NT2/D1 (cell line): ENCODE measurements at regions not wholly inside any gene's neighbourhood (a gene's known extent, or its start where the extent isn't known, plus 50 kb on each side); places are given as distances from the start of the nearest gene placed in this dataset.

Source experiments
- DNase-seq: peaks from one replicate; pipeline ENCODE4 v3.0.0-alpha.2; 2011; ENCODE audit warnings: low read depth, low spot score
- H3K27me3 ChIP-seq: 2 replicates; pipeline ENCODE4 v1.6.0; 2011; ENCODE audit warnings: mild to moderate bottlenecking; ENCODE audit not compliant: insufficient read length, insufficient read depth
- H3K36me3 ChIP-seq: 2 replicates; pipeline ENCODE4 v1.6.1; 2011; ENCODE audit warnings: mild to moderate bottlenecking, low read length, mixed read lengths; ENCODE audit not compliant: insufficient read depth, insufficient read length
- H3K4me1 ChIP-seq: 2 replicates; pipeline ENCODE4 v1.5.1; 2011; ENCODE audit not compliant: insufficient read depth, insufficient read length
- H3K4me3 ChIP-seq: 2 replicates; pipeline ENCODE4 v1.5.1; 2011; ENCODE audit warnings: low read depth; ENCODE audit not compliant: insufficient read length
- H3K9ac ChIP-seq: 2 replicates; pipeline ENCODE4 v1.6.0; 2011; ENCODE audit warnings: low read depth; ENCODE audit not compliant: insufficient read length
- H3K9me3 ChIP-seq: 2 replicates; pipeline ENCODE4 v1.5.1; 2011; ENCODE audit warnings: mild to moderate bottlenecking, low read length; ENCODE audit not compliant: insufficient read depth
- SUZ12 ChIP-seq: IDR thresholded peaks from 2 replicates; pipeline ENCODE4 v1.6.1; 2011; ENCODE audit not compliant: insufficient read length, insufficient read depth; ENCODE audit errors: extremely low read depth
- YY1 ChIP-seq: IDR thresholded peaks from 2 replicates; pipeline ENCODE4 v1.6.1; 2011; ENCODE audit not compliant: insufficient read length, insufficient read depth
- ZNF274 ChIP-seq: IDR thresholded peaks from 2 replicates; pipeline ENCODE4 v1.6.1; 2011; ENCODE audit warnings: mild to moderate bottlenecking, low read depth, low read length

GRCh38 chr4:18390655-18391353, 369.2 kb upstream of the LCORL start:
- H3K27me3 ChIP-seq = no peaks in the 10 kb centered on the region
- no peaks in the 10 kb centered on the region for H3K4me1 ChIP-seq
- H3K9me3 ChIP-seq = no peaks in the 10 kb centered on the region
- H3K36me3 ChIP-seq = no peaks in the 10 kb centered on the region
- TF ChIP-seq SUZ12 (no peak), YY1 (no peak), ZNF274 (no peak)
- H3K9ac ChIP-seq = no peak overlapping the region
- H3K4me3 ChIP-seq = no peak overlapping the region
- DNase-seq = peak; percentile 38

- no peaks in the 10 kb centered on the region for H3K4me1 ChIP-seq
- H3K27me3 ChIP-seq = no peaks in the 10 kb centered on the region
- no peak overlapping the region for H3K4me3 ChIP-seq
- TF ChIP-seq ZNF274 (no peak), SUZ12 (no peak), YY1 (no peak)
- no peak overlapping the region for H3K9ac ChIP-seq
- H3K9me3 ChIP-seq = peaks cover 9% of the 10 kb centered on the region; the same call in 1 of the 2 replicates
- no peak for DNase-seq
- no peaks in the 10 kb centered on the region for H3K36me3 ChIP-seq
Observed at GRCh38 chr4:18389115-18389514, 367.6 kb upstream of the LCORL start.

DNA sequence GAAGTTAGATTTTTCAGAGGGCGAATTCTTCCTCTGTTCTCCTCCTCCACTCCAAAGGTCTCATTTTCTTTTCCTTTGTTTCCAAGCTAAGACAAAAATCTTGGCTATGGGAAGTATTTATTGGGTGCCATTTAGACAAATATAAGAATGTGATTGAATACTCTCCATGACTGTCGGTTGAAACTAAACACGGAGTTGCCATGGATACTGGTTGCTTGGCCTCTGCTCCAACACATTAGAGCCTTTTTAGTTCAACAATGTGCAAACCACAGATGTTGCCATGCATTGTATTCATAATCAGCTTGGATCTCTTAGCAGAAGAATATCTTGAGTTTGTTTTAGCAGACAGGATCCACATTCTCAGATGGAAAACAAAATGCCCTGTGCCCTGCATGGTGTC, 366.5 kb upstream of the LCORL start:
- H3K27me3 ChIP-seq = no peaks in the 10 kb centered on the region
- TF ChIP-seq SUZ12 = no peak
- TF ChIP-seq ZNF274 = no peak
- TF ChIP-seq YY1 = no peak
- no peaks in the 10 kb centered on the region for H3K4me1 ChIP-seq
- no peaks in the 10 kb centered on the region for H3K36me3 ChIP-seq
- no peak for DNase-seq
- no peak overlapping the region for H3K9ac ChIP-seq
- no peak overlapping the region for H3K4me3 ChIP-seq
- H3K9me3 ChIP-seq = peaks cover 11% of the 10 kb centered on the region; the same call in 1 of the 2 replicates

- no peak overlapping the region for H3K4me3 ChIP-seq
- H3K9ac ChIP-seq = no peak overlapping the region
- no peaks in the 10 kb centered on the region for H3K27me3 ChIP-seq
- peaks cover 11% of the 10 kb centered on the region; the same call in 1 of the 2 replicates for H3K9me3 ChIP-seq
- no peaks in the 10 kb centered on the region for H3K4me1 ChIP-seq
- TF ChIP-seq ZNF274 = no peak
- no peak for TF ChIP-seq SUZ12
- TF ChIP-seq YY1 = no peak
- H3K36me3 ChIP-seq = no peaks in the 10 kb centered on the region
- no peak for DNase-seq
Observed at GRCh38 chr4:18381186-18381585, 359.6 kb upstream of the LCORL start.

GRCh38 chr4:18369561-18369960, 348.0 kb upstream of the LCORL start:
- DNase-seq = no peak
- TF ChIP-seq SUZ12 (no peak), YY1 (no peak)

GRCh38 chr4:18366892-18367291, 345.3 kb upstream of the LCORL start:
- Histone ChIP-seq H3K9ac (no peak overlapping the region), H3K4me3 (no peak overlapping the region), H3K9me3 (no peaks in the 10 kb centered on the region), H3K4me1 (no peaks in the 10 kb centered on the region), H3K36me3 (no peaks in the 10 kb centered on the region), H3K27me3 (no peaks in the 10 kb centered on the region)
- peak; percentile 3 for DNase-seq
- TF ChIP-seq SUZ12 = no peak
- no peak for TF ChIP-seq YY1
- no peak for TF ChIP-seq ZNF274

More at GRCh38 chr4:18369561-18369960, 348.0 kb upstream of the LCORL start:
- no peaks in the 10 kb centered on the region for H3K9me3 ChIP-seq
- H3K4me1 ChIP-seq = no peaks in the 10 kb centered on the region
- H3K9ac ChIP-seq = no peak overlapping the region
- no peaks in the 10 kb centered on the region for H3K27me3 ChIP-seq
- no peaks in the 10 kb centered on the region for H3K36me3 ChIP-seq
- H3K4me3 ChIP-seq = no peak overlapping the region

DNA sequence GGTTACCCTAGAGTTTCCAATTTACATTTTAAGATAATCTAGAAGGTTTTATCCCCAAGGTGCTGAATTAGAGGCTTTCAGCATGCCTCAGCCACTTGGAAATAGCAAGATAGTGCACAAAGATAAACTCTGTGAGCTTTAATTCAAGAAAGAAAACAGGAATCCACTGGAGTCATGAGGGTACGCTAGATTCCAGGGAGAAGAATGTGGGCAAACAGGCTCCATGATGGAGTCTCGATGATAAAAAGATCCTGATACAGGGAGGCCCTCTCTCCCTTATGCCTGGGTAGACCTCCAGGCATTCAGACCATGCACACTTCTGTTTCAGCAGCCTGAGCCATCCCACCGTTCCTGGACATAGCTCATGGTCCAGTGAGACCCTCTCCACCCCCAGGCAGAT, 344.6 kb upstream of the LCORL start:
- TF ChIP-seq ZNF274 (no peak), SUZ12 (no peak), YY1 (no peak)
- no peaks in the 10 kb centered on the region for H3K27me3 ChIP-seq

GRCh38 chr4:18343581-18343980, 322.0 kb upstream of the LCORL start:
- Histone ChIP-seq H3K4me3 (no peak overlapping the region), H3K27me3 (no peaks in the 10 kb centered on the region), H3K9ac (no peak overlapping the region), H3K36me3 (no peaks in the 10 kb centered on the region), H3K9me3 (no peaks in the 10 kb centered on the region), H3K4me1 (peaks cover 4% of the 10 kb centered on the region)
- DNase-seq = no peak
- no peak for TF ChIP-seq YY1
- TF ChIP-seq ZNF274 = no peak
- TF ChIP-seq SUZ12 = no peak

More for the DNA sequence above, 344.6 kb upstream of the LCORL start:
- DNase-seq = no peak
- Histone ChIP-seq H3K4me3 (no peak overlapping the region), H3K9ac (no peak overlapping the region), H3K4me1 (no peaks in the 10 kb centered on the region), H3K9me3 (no peaks in the 10 kb centered on the region), H3K36me3 (no peaks in the 10 kb centered on the region)
